Fibroblast of peridontal ligament (primary cell): ENCODE measurements at regions not wholly inside any gene's neighbourhood (a gene's known extent, or its start where the extent isn't known, plus 50 kb on each side); places are given as distances from the start of the nearest gene placed in this dataset.
"Not testable (repeated sequence)": the region's sequence is repeated elsewhere in the genome, so short reads cannot be mapped to it uniquely, and the experiment has no call there.

Source experiments
- DNase-seq: peaks from one replicate; pipeline ENCODE4 v3.0.0-alpha.2; 2010; ENCODE audit errors: extremely low read depth

- no peak for DNase-seq
These were observed 561.2 kb upstream of the C16orf82 start for GRCh38 chr16:26505496-26505895.

GRCh38 chr16:26508946-26509345 lies 557.8 kb upstream of the C16orf82 start:
- not testable (repeated sequence) for DNase-seq

- no peak for DNase-seq
These were observed 555.8 kb upstream of the C16orf82 start for GRCh38 chr16:26510924-26511323.

GRCh38 chr16:26511463-26511862 lies 555.3 kb upstream of the C16orf82 start:
- DNase-seq, result no peak

GRCh38 chr16:26521626-26522025 lies 545.1 kb upstream of the C16orf82 start:
- DNase-seq, result no peak

- no peak for DNase-seq
These were observed 542.4 kb upstream of the C16orf82 start for GRCh38 chr16:26524281-26524680.

- no peak for DNase-seq
These were observed 541.9 kb upstream of the C16orf82 start for GRCh38 chr16:26524846-26525245.

GRCh38 chr16:26525856-26526255 lies 540.9 kb upstream of the C16orf82 start:
- DNase-seq, result no peak

- no peak for DNase-seq
These were observed 540.1 kb upstream of the C16orf82 start for GRCh38 chr16:26526633-26527032.

GRCh38 chr16:26530584-26531289 lies 536.0 kb upstream of the C16orf82 start:
- no peak for DNase-seq

- no peak for DNase-seq
These were observed 535.4 kb upstream of the C16orf82 start for GRCh38 chr16:26531290-26531730.

- DNase-seq, result no peak
These were observed 534.3 kb upstream of the C16orf82 start for GRCh38 chr16:26532456-26532855.

- DNase-seq, result no peak
These were observed 524.5 kb upstream of the C16orf82 start for GRCh38 chr16:26542198-26542597.

- no peak for DNase-seq
These were observed 520.2 kb upstream of the C16orf82 start for GRCh38 chr16:26546573-26546972.

- no peak for DNase-seq
These were observed 519.0 kb upstream of the C16orf82 start for GRCh38 chr16:26547681-26548080.

GRCh38 chr16:26550111-26550610 lies 516.6 kb upstream of the C16orf82 start:
- DNase-seq, result no peak

GRCh38 chr16:26554030-26554429 lies 512.7 kb upstream of the C16orf82 start:
- DNase-seq, result no peak

- DNase-seq, result no peak
These were observed 505.4 kb upstream of the C16orf82 start for GRCh38 chr16:26561303-26561702.

- DNase-seq, result no peak
These were observed 503.7 kb upstream of the C16orf82 start for GRCh38 chr16:26563018-26563417.

- no peak for DNase-seq
These were observed 499.4 kb upstream of the C16orf82 start for GRCh38 chr16:26567356-26567755.

- no peak for DNase-seq
These were observed 496.9 kb upstream of the C16orf82 start for GRCh38 chr16:26569793-26570192.

GRCh38 chr16:26578748-26579147 lies 488.0 kb upstream of the C16orf82 start:
- no peak for DNase-seq

GRCh38 chr16:26583803-26584202 lies 482.9 kb upstream of the C16orf82 start:
- no peak for DNase-seq

GRCh38 chr16:26593700-26594099 lies 473.0 kb upstream of the C16orf82 start:
- no peak for DNase-seq
